HEK293 (cell line): ENCODE measurements at regions not wholly inside any gene's neighbourhood (a gene's known extent, or its start where the extent isn't known, plus 50 kb on each side); places are given as distances from the start of the nearest gene placed in this dataset.

Experiments
- CTCF ChIA-PET: fragments of 350-600 bp; formaldehyde crosslinking; extraction: SDS; loops from one replicate; lab custom pipeline; 2021; ENCODE audit warnings: antibody characterized with exemption; lab: Yijun Ruan, JAX
- POLR2A ChIA-PET: fragments of 300-600 bp; formaldehyde crosslinking; extraction: SDS; loops from one replicate; lab custom pipeline; 2020; ENCODE audit warnings: antibody characterized with exemption, inconsistent platforms; lab: Yijun Ruan, JAX
- H3K27ac ChIP-seq: fragments of 200-500 bp; sonication (Bioruptor generic); 2 replicates; pipeline ENCODE4 v1.5.1; 2014; ENCODE audit warnings: low read depth, low read length, control low read depth, inconsistent platforms; ENCODE audit errors: extremely low read depth
- H3K36me3 ChIP-seq, 2 experiments: fragments of 200-500 bp in 1 of 2; sonication (Bioruptor generic) in 1 of 2; 1 replicate in 1 of 2; 2 replicates in 1 of 2; pipeline ENCODE4 v1.5.1; 2014 to 2017; ENCODE audit warnings: inconsistent platforms in 2 of 2, low read length in 2 of 2; ENCODE audit not compliant: control insufficient read depth in 2 of 2, insufficient read depth in 1 of 2
- H3K4me1 ChIP-seq: fragments of 200-500 bp; sonication (Bioruptor generic); 2 replicates; pipeline ENCODE4 v1.5.1; 2014; ENCODE audit warnings: mild to moderate bottlenecking, low read length, inconsistent platforms; ENCODE audit not compliant: control insufficient read depth, insufficient read depth
- H3K4me3 ChIP-seq: 2 replicates; pipeline ENCODE4 v1.5.1; 2011; ENCODE audit warnings: low read depth, mild to moderate bottlenecking, control low read depth, low read length, moderate library complexity
- H3K9me3 ChIP-seq: fragments of 200-500 bp; sonication (Bioruptor generic); 2 replicates; pipeline ENCODE4 v1.5.1; 2014; ENCODE audit warnings: low read depth, low read length, inconsistent platforms; ENCODE audit not compliant: control insufficient read depth, insufficient read depth
- GLI4 ChIP-seq: fragments of 450-650 bp; formaldehyde crosslinking; IDR thresholded peaks from 2 replicates; pipeline ENCODE4 v1.5.1; 2016; ENCODE audit warnings: missing biosample characterization, missing genetic modification characterization
- KLF8 ChIP-seq: fragments of 450-650 bp; formaldehyde crosslinking; IDR thresholded peaks from 2 replicates; pipeline ENCODE4 v1.5.1; 2016; ENCODE audit warnings: missing biosample characterization, missing genetic modification characterization
- MYNN ChIP-seq: fragments of 450-650 bp; formaldehyde crosslinking; IDR thresholded peaks from 2 replicates; pipeline ENCODE4 v1.5.1; 2016; ENCODE audit warnings: missing biosample characterization, missing genetic modification characterization, borderline replicate concordance
- PATZ1 ChIP-seq: fragments of 450-650 bp; formaldehyde crosslinking; IDR thresholded peaks from 2 replicates; pipeline ENCODE4 v1.5.1; 2016; ENCODE audit warnings: missing biosample characterization, missing genetic modification characterization
- SCRT1 ChIP-seq: fragments of 450-650 bp; formaldehyde crosslinking; IDR thresholded peaks from 2 replicates; pipeline ENCODE4 v1.5.1; 2016; ENCODE audit warnings: missing biosample characterization, missing genetic modification characterization, borderline replicate concordance
- TCF7L2 ChIP-seq: IDR thresholded peaks from 2 replicates; pipeline ENCODE4 v1.6.1; 2011; ENCODE audit warnings: low read depth, mild to moderate bottlenecking, inconsistent platforms, low read length, moderate library complexity, borderline replicate concordance
- ZBTB6 ChIP-seq: fragments of 450-650 bp; formaldehyde crosslinking; IDR thresholded peaks from 2 replicates; pipeline ENCODE4 v1.5.1; 2017; ENCODE audit warnings: missing biosample characterization, missing genetic modification characterization
- ZNF112 ChIP-seq: fragments of 450-650 bp; formaldehyde crosslinking; IDR thresholded peaks from 2 replicates; pipeline ENCODE4 v1.5.0; 2017; ENCODE audit warnings: missing biosample characterization, missing genetic modification characterization
- ZNF175 ChIP-seq: fragments of 450-650 bp; formaldehyde crosslinking; IDR thresholded peaks from 2 replicates; pipeline ENCODE4 v1.5.1; 2016; ENCODE audit warnings: missing biosample characterization, missing genetic modification characterization
- ZNF366 ChIP-seq: fragments of 450-650 bp; formaldehyde crosslinking; conservative IDR thresholded peaks from 2 replicates; pipeline ENCODE4 v1.5.1; 2016; ENCODE audit warnings: missing biosample characterization, missing genetic modification characterization
- ZNF416 ChIP-seq: fragments of 450-650 bp; formaldehyde crosslinking; IDR thresholded peaks from 2 replicates; pipeline ENCODE4 v1.5.1; 2016; ENCODE audit warnings: missing biosample characterization, missing genetic modification characterization
- ZNF510 ChIP-seq: fragments of 450-650 bp; formaldehyde crosslinking; IDR thresholded peaks from 2 replicates; pipeline ENCODE4 v1.5.1; 2018; ENCODE audit warnings: mild to moderate bottlenecking, missing genetic modification characterization, missing biosample characterization; ENCODE audit not compliant: insufficient replicate concordance
- ZNF514 ChIP-seq: fragments of 450-650 bp; formaldehyde crosslinking; IDR thresholded peaks from 2 replicates; pipeline ENCODE4 v1.5.1; 2016; ENCODE audit warnings: missing biosample characterization, missing genetic modification characterization
- ZNF558 ChIP-seq: fragments of 450-650 bp; formaldehyde crosslinking; IDR thresholded peaks from 2 replicates; pipeline ENCODE4 v1.5.1; 2016; ENCODE audit warnings: missing biosample characterization, missing genetic modification characterization
- ZNF707 ChIP-seq: fragments of 450-650 bp; formaldehyde crosslinking; IDR thresholded peaks from 2 replicates; pipeline ENCODE4 v1.5.1; 2016; ENCODE audit warnings: missing biosample characterization, missing genetic modification characterization
- ZNF776 ChIP-seq: fragments of 450-650 bp; formaldehyde crosslinking; IDR thresholded peaks from 2 replicates; pipeline ENCODE4 v1.5.0; 2017; ENCODE audit warnings: missing biosample characterization, missing genetic modification characterization, borderline replicate concordance
- TF ChIP-seq, protein P1 (sequence below): fragments of 450-650 bp; formaldehyde crosslinking; IDR thresholded peaks from 2 replicates; pipeline ENCODE4 v1.5.1; 2016; ENCODE audit warnings: missing biosample characterization, missing genetic modification characterization
- TF ChIP-seq, protein P2 (sequence below): fragments of 450-650 bp; formaldehyde crosslinking; conservative IDR thresholded peaks from 2 replicates; pipeline ENCODE4 v1.5.1; 2016; ENCODE audit warnings: low read depth, missing biosample characterization, missing genetic modification characterization

GRCh38 chr12:115216301-115216700 lies 532.3 kb upstream of the TBX3 start:
- no peaks in the 10 kb centered on the region for H3K4me1 ChIP-seq
- no peaks in the 10 kb centered on the region for H3K9me3 ChIP-seq
- TF ChIP-seq ZNF510 (tag by site-specific recombination), result no peak
- no peak for TF ChIP-seq ZNF366 (tag by site-specific recombination)
- no peak for TF ChIP-seq ZNF514 (tag by site-specific recombination)
- no peak for TF ChIP-seq ZNF175 (tag by site-specific recombination)
- no peak for TF ChIP-seq MYNN (tag by site-specific recombination)
- no peak for TF ChIP-seq SCRT1 (tag by site-specific recombination)
- no peak for TF ChIP-seq ZNF558 (tag by site-specific recombination)
- no peak for TF ChIP-seq TCF7L2
- no peak for TF ChIP-seq KLF8 (tag by site-specific recombination)
- TF ChIP-seq GLI4 (tag by site-specific recombination), result no peak
- TF ChIP-seq, protein P1, sequence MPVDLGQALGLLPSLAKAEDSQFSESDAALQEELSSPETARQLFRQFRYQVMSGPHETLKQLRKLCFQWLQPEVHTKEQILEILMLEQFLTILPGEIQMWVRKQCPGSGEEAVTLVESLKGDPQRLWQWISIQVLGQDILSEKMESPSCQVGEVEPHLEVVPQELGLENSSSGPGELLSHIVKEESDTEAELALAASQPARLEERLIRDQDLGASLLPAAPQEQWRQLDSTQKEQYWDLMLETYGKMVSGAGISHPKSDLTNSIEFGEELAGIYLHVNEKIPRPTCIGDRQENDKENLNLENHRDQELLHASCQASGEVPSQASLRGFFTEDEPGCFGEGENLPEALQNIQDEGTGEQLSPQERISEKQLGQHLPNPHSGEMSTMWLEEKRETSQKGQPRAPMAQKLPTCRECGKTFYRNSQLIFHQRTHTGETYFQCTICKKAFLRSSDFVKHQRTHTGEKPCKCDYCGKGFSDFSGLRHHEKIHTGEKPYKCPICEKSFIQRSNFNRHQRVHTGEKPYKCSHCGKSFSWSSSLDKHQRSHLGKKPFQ, result no peak
- TF ChIP-seq ZNF776 (tag by site-specific recombination), result no peak
- no peak for TF ChIP-seq ZNF112 (tag by site-specific recombination)
- no peak for TF ChIP-seq ZNF416 (tag by site-specific recombination)
- TF ChIP-seq, protein P2, sequence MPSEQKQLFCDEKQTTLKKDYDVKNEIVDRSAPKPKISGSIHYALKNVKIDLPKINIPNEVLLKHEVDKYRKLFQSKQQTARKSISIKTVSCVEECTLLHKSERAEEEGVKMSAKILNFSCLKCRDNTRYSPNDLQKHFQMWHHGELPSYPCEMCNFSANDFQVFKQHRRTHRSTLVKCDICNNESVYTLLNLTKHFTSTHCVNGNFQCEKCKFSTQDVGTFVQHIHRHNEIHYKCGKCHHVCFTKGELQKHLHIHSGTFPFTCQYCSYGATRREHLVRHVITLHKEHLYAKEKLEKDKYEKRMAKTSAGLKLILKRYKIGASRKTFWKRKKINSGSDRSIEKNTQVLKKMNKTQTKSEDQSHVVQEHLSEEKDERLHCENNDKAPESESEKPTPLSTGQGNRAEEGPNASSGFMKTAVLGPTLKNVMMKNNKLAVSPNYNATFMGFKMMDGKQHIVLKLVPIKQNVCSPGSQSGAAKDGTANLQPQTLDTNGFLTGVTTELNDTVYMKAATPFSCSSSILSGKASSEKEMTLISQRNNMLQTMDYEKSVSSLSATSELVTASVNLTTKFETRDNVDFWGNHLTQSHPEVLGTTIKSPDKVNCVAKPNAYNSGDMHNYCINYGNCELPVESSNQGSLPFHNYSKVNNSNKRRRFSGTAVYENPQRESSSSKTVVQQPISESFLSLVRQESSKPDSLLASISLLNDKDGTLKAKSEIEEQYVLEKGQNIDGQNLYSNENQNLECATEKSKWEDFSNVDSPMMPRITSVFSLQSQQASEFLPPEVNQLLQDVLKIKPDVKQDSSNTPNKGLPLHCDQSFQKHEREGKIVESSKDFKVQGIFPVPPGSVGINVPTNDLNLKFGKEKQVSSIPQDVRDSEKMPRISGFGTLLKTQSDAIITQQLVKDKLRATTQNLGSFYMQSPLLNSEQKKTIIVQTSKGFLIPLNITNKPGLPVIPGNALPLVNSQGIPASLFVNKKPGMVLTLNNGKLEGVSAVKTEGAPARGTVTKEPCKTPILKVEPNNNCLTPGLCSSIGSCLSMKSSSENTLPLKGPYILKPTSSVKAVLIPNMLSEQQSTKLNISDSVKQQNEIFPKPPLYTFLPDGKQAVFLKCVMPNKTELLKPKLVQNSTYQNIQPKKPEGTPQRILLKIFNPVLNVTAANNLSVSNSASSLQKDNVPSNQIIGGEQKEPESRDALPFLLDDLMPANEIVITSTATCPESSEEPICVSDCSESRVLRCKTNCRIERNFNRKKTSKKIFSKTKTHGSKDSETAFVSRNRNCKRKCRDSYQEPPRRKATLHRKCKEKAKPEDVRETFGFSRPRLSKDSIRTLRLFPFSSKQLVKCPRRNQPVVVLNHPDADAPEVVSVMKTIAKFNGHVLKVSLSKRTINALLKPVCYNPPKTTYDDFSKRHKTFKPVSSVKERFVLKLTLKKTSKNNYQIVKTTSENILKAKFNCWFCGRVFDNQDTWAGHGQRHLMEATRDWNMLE (tag by site-specific recombination), result no peak
- no peak for TF ChIP-seq ZBTB6
- no peak for TF ChIP-seq ZNF707 (tag by site-specific recombination)
- no peak for TF ChIP-seq PATZ1
- H3K36me3 ChIP-seq, result no peaks in the 10 kb centered on the region
- H3K4me3 ChIP-seq, result no peak overlapping the region
- no peak overlapping the region for H3K27ac ChIP-seq
- ChIA-PET POLR2A (no interaction called here), CTCF (no interaction called here)
